KBM-7 (cell line): ENCODE measurements at regions not wholly inside any gene's neighbourhood (a gene's known extent, or its start where the extent isn't known, plus 50 kb on each side); places are given as distances from the start of the nearest gene placed in this dataset.
"Not testable (repeated sequence)": the region's sequence is repeated elsewhere in the genome, so short reads cannot be mapped to it uniquely, and the experiment has no call there.

ENCODE experiments used
- DNase-seq: peaks from one replicate; pipeline ENCODE4 v3.0.0-alpha.2; 2015
- in situ Hi-C: fragments of 300-500 bp; cut with MboI; formaldehyde crosslinking; loops from 2 replicates; pipeline ENCODE4 v1.14.3; 2020; ENCODE audit warnings: low sequenced_read_pairs, low pct_unique_long_range_greater_than_20kb, mixed read lengths

DNA sequence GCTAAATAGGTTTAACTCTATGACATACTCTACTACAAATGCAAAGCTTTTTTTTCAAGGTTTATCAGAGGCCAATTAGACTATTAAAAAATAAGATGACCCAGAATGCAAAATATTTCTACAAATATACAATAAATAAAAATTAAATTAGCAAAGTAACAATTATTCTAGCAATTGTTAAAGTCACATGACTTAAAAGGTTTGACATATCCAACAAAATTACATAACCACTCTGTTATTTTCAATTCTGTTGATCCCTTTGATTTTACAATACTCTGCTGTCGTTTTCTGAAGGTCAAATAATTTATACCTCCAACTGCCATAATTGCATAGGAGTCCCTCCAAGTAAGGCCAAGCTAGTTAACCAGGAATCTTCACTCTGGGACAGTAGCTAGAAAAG, 292.6 kb upstream of the MIR17HG start:
- no peak for DNase-seq
- in situ Hi-C loops: no loop called here

- in situ Hi-C loops: no loop called here
Observed at GRCh38 chr13:91056746-91057145, 290.7 kb upstream of the MIR17HG start.

DNA sequence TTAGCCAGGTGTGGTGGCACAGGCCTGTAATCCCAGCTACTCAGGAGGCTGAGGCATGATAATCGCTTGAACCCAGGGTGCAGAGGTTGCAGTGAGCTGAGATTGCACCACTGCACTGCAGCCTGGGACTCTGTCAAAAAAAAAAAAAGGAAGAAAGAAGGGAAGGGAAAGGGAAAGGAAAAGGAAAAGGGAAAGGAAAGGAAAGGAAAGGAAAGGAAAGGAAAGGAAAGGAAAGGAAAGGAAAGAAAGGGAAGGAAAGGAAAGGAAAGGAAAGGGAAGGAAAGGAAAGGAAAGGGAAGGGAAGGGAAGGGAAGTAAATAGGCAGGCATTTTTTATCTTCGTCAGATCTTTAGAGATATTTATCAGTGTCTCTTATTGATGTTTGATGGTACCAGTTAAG, 290.0 kb upstream of the MIR17HG start:
- in situ Hi-C loops, DNase-seq: not testable (repeated sequence)

More at GRCh38 chr13:91056746-91057145, 290.7 kb upstream of the MIR17HG start:
- DNase-seq: no peak

GRCh38 chr13:91058066-91058465, 289.4 kb upstream of the MIR17HG start:
- peak; percentile 18 for DNase-seq
- in situ Hi-C loops: no loop called here

DNA sequence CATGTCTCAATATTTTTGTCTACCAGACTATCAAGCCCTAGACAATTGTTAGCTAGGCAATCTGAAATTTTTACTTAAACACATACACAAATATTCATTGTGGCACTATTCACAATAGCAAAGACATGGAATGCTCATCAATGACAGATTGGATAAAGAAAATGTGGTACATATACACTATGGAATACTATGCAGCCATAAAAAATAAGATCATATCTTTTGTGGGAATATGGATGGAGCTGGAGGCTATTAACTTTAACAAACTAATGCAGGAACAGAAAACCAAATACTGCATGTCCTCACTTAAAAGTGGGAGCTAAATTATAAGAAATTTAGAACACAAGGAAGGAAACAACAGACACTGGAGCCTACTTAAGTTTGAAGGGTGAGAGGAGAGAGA, 288.6 kb upstream of the MIR17HG start:
- in situ Hi-C loops: no loop called here
- DNase-seq: no peak

DNA sequence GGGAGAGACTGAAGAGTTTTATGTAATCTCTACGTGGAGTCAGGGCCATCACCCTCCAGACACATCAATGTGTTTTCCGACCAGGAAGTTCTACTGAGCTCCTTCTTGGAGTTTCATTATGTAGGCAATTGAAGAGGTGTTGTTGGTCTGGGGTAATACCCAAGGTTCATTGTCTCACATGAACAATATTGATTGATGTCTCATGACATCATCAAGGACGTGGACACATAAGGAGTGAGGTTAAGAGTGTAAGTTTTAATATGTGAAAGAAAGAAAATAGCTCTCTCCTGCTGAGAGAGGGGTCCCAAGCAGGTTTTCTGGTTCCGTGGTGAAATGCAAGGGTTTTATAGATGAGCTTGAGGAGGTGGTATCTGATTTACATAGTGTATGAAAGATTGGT, 280.7 kb upstream of the MIR17HG start:
- no peak for DNase-seq
- in situ Hi-C loops: no loop called here

DNA sequence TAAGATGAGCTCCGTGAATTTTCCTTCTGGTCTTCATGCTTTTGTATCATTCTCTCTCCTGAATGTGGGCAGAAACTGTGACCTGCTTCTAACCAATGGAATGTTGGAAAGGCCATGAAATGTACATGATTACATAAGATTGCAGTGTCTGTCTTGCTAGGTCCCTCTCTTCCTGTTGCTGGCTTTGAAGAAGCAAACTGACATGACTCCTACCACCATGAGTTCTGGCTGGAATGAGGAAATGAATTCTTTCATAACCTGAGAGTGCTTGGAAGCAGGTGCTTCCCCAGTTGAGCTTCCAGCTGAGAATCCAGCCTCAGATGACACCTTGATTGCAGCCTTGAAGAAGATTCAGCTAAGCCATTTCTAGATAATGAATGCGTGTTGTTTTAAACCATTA, 275.0 kb upstream of the MIR17HG start:
- DNase-seq: no peak
- in situ Hi-C loops: no loop called here

- in situ Hi-C loops: no loop called here
- DNase-seq: no peak
Observed at GRCh38 chr13:91074091-91074490, 273.4 kb upstream of the MIR17HG start.

GRCh38 chr13:91076830-91077229, 270.7 kb upstream of the MIR17HG start:
- no peak for DNase-seq
- in situ Hi-C loops: no loop called here

DNA sequence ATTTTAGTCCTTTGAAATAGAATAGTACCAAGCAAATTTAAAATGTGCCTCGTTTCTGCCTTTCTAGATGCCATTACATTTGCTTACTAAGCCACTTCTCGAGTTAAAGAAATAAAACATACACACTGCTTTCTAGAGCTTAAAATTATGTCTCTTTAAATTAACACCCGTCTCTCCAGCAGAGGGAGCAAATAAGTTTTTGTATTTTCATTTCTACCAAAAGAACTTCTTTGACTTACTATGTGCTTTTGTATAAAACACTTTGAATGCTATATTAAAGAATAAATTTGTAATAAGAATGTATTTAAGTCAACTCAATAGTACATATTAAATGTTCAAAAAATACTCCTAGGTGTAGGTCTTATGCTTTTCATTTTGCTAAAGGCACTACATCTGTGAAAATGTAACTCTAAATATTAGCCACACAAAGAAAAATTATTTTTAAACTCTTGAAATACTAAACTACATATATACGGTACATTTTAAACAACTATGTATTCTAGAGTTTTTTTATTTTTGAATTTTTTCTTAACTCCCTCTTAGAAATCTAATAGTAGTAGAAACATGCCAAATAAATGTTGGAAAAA, 269.3 kb upstream of the MIR17HG start:
- in situ Hi-C loops: no loop called here
- DNase-seq: peak; percentile 41

DNA sequence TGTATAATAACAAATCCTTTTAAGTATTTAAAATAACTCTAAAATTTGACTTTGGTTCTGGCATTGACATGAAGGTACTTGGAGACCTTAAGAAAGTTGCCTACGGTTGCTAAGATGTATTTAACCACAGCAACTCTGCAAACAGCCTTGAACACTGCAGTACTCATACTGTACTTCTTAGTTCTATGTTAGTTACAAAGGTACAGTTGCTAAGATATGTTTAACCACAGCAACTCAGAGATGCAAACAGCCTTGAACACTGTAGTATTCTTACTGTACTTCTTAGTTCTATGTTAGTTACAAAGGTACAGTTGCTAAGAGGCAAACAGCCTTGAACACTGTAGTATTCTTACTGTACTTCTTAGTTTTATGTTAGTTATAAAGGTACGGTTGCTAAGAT, 268.3 kb upstream of the MIR17HG start:
- no peak for DNase-seq
- in situ Hi-C loops: no loop called here

- DNase-seq: no peak
- in situ Hi-C loops: no loop called here
Observed at GRCh38 chr13:91085127-91085526, 262.4 kb upstream of the MIR17HG start.

DNA sequence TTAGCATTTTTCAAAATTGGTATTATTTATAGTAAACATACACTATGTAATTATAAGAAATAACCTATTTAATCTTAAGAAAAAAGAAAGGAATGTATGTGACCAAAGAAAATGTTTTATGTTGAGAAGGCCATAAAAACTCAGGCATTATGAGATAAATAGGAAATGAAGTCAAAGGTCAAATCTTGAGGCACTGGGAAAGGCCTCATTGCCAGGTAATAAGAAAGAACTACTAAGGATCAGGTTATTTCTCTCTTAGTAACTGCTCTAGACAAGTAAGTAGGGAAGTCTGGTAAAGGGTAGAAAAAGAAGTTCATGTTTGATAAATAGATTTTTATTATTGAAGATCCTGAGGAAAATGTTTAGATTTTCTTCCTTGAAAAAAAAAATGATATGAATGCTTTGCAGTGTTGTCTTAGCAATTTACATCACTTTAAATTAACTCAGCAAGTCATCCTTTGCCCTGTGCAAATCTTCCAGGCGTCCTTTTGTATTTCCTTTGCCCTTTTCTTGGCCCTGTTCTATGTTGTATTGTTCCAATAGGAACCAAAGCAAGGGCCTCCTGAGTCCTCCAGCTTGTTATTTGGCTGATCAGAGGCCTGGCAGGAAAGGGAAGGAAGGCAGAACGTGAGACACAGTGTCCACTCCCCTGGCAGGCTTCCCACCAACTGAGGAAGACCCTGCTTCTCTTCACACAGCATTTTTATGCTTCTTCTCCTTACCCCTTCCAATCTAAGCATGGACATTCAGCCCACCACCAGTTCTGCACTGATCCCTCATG, 260.4 kb upstream of the MIR17HG start:
- in situ Hi-C loops: no loop called here
- no peak for DNase-seq

DNA sequence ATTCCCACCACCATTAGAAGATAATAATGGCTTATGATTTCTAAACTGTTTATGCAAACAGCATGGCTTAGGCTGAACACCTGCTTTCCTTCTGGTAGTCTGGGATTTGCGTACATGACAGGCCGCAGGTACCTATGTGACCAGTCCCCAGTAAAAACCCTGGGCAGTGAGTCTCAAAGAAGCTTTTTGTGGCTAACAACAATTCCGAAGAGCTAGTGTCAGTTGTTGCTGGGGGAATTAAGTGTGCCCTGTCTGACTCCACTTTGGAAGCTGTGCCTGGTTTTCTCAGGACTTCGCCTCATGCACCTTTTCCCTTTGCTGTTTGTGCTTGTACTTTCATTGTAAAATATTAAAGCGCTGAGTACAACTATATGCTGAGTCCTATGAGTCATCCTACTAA, 250.2 kb upstream of the MIR17HG start:
- DNase-seq: no peak
- in situ Hi-C loops: no loop called here

- no peak for DNase-seq
- in situ Hi-C loops: no loop called here
Observed at GRCh38 chr13:91099877-91100276, 247.6 kb upstream of the MIR17HG start.

GRCh38 chr13:91100944-91101343, 246.5 kb upstream of the MIR17HG start:
- in situ Hi-C loops: no loop called here
- DNase-seq: no peak

- in situ Hi-C loops: no loop called here
- no peak for DNase-seq
Observed at GRCh38 chr13:91101381-91101780, 246.1 kb upstream of the MIR17HG start.

DNA sequence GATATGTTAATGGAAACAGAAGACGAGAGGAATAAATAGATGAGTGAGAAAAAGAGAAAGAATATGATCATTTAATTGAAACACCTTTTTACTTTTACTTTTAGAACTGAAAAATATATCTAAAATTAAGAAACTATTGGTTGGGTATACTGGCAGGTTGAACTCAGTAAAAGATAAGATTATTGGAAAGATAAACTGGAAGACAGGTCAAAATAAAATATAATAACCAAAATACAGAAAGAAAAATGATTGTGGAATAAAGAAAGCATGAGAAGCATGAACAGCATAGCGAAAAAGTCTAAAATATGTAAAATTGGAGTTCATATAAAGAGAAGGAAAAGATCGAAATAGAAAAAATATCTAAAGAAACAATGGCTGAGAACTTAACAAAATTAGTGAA, 242.2 kb upstream of the MIR17HG start:
- in situ Hi-C loops: no loop called here
- no peak for DNase-seq

DNA sequence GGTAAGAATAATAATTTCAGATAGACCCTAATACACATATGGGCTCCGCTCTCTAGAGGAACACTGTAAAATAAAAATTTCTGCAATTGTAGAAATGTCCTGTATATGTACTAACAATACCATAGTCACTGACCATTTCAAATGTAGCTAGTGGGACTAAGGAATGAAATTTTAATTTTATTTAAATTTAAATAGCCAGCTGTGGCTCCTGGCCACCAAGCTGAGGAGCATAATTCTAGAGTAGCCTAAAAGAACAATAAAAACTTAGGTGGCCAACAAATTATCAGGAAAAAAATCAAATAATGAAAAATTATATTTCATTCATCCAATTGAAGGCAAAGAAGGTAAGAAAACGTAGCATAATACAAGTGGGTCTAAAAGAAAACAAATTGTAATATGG, 240.9 kb upstream of the MIR17HG start:
- in situ Hi-C loops: no loop called here
- no peak for DNase-seq

GRCh38 chr13:91108315-91108714, 239.2 kb upstream of the MIR17HG start:
- in situ Hi-C loops: no loop called here
- no peak for DNase-seq
